Muscle layer of duodenum (tissue), 2 donors: ENCODE measurements at regions not wholly inside any gene's neighbourhood (a gene's known extent, or its start where the extent isn't known, plus 50 kb on each side); places are given as distances from the start of the nearest gene placed in this dataset.

Experiments used
- H3K27ac ChIP-seq: one replicate; pipeline ENCODE4 v1.7.0; 2013; ENCODE audit warnings: mild to moderate bottlenecking, low read length
- H3K27me3 ChIP-seq: one replicate; pipeline ENCODE4 v1.7.0; 2013; ENCODE audit warnings: low read depth, mild to moderate bottlenecking, control low read depth, low read length
- H3K36me3 ChIP-seq, 2 donors: one replicate each; pipeline ENCODE4 v1.7.0; 2013; ENCODE audit warnings: low read length in 2 of 2, control low read depth in 1 of 2, mild to moderate bottlenecking in 1 of 2; ENCODE audit not compliant: insufficient read depth in 2 of 2, control insufficient read depth in 1 of 2
- H3K4me1 ChIP-seq, 2 donors: one replicate each; pipeline ENCODE4 v1.7.0; 2013; ENCODE audit warnings: low read length in 2 of 2, mild to moderate bottlenecking in 2 of 2, control low read depth in 1 of 2, moderate library complexity in 1 of 2; ENCODE audit not compliant: insufficient read depth in 2 of 2, control insufficient read depth in 1 of 2
- H3K4me3 ChIP-seq, 2 donors: one replicate each; pipeline ENCODE4 v1.7.0; 2013; ENCODE audit warnings: low read length in 2 of 2, low read depth in 1 of 2, mild to moderate bottlenecking in 1 of 2
- H3K9me3 ChIP-seq, 2 donors: one replicate each; pipeline ENCODE4 v1.7.0; 2013; ENCODE audit warnings: low read length in 2 of 2, control low read depth in 1 of 2, mild to moderate bottlenecking in 1 of 2; ENCODE audit not compliant: control insufficient read depth in 1 of 2
- donor health status: healthy.

- no peaks in the 10 kb centered on the region for H3K4me1 ChIP-seq
- no peaks in the 10 kb centered on the region for H3K36me3 ChIP-seq
- no peaks in the 10 kb centered on the region for H3K9me3 ChIP-seq
- no peaks in the 10 kb centered on the region for H3K27me3 ChIP-seq
- H3K4me3 ChIP-seq, result no peak overlapping the region
- no peak overlapping the region for H3K27ac ChIP-seq
Observed at GRCh38 chr1:98203466-98203865, 282.6 kb upstream of the DPYD start.

GRCh38 chr1:98201666-98202081 is 280.8 kb upstream of the DPYD start:
- H3K4me1 ChIP-seq, result no peaks in the 10 kb centered on the region
- H3K27me3 ChIP-seq, result no peaks in the 10 kb centered on the region
- H3K36me3 ChIP-seq, result no peaks in the 10 kb centered on the region
- H3K4me3 ChIP-seq, result no peak overlapping the region
- no peak overlapping the region for H3K27ac ChIP-seq
- no peaks in the 10 kb centered on the region for H3K9me3 ChIP-seq

DNA sequence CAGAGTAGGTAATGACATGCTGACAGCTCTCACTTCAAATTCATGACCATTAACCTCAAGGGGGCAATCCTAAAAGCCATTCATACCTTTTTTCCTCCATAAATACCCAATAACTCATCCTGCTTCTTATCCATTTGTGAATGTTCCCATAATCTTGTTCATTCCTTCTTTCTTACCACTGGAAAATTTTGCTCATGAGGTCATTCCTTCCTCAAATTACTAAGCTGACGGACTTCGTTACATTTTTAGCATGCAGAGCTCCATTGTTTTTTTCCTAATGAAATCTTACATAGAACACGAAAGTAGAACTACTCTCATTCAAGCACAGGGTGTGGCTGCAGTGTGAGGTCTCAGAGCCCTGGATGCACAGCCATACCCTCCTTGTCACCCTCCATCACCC is 276.5 kb upstream of the DPYD start:
- Histone ChIP-seq H3K27me3 (no peaks in the 10 kb centered on the region), H3K4me3 (no peak overlapping the region), H3K27ac (no peak overlapping the region), H3K9me3 (no peaks in the 10 kb centered on the region), H3K4me1 (no peaks in the 10 kb centered on the region), H3K36me3 (no peaks in the 10 kb centered on the region)

- Histone ChIP-seq H3K27ac (no peak overlapping the region), H3K4me3 (no peak overlapping the region), H3K4me1 (no peaks in the 10 kb centered on the region), H3K27me3 (no peaks in the 10 kb centered on the region), H3K9me3 (no peaks in the 10 kb centered on the region), H3K36me3 (no peaks in the 10 kb centered on the region)
Observed at GRCh38 chr1:98196012-98196411, 275.2 kb upstream of the DPYD start.

DNA sequence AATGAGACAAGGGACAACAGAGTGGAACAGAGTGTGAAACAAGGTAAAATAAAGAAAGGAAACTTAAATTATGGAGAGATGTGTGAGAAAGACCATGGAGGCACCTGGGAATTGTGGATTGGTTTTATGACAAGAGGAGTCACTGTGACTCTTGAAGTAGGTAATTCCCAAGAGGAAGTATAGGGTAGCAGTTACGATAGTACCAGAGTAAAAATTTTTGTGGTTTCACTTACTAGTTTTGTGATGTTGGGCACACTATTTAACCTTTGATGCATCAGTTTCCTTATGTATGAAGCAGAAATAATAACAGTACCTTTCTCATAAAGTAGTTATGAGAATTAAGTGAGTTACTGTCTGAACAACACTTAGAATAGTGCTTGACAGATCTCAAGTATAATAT is 267.9 kb upstream of the DPYD start:
- H3K27ac ChIP-seq, result no peak overlapping the region
- no peaks in the 10 kb centered on the region for H3K27me3 ChIP-seq
- no peaks in the 10 kb centered on the region for H3K4me1 ChIP-seq
- no peaks in the 10 kb centered on the region for H3K9me3 ChIP-seq
- no peaks in the 10 kb centered on the region for H3K36me3 ChIP-seq
- H3K4me3 ChIP-seq, result no peak overlapping the region

DNA sequence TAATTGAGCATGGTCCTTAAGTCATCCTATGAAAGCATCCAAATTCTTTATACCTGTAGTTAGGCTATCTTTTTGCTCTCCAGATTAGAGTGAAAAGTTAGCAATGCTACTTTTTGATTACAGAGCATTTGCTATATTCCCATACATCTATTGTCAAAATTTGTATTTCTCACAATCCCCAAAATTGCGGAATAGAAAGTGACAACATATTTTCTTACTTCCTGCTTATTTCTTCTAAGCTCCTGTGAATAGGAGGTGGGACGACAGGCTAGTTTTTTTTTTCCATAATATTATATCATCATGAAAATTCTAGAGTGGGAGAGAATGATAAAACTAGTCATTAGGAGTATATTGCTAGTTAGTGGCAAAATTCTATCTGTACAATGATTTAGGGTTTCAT is 264.0 kb upstream of the DPYD start:
- H3K9me3 ChIP-seq, result no peaks in the 10 kb centered on the region
- no peak overlapping the region for H3K4me3 ChIP-seq
- no peak overlapping the region for H3K27ac ChIP-seq
- no peaks in the 10 kb centered on the region for H3K36me3 ChIP-seq
- H3K4me1 ChIP-seq, result no peaks in the 10 kb centered on the region
- H3K27me3 ChIP-seq, result no peaks in the 10 kb centered on the region

DNA sequence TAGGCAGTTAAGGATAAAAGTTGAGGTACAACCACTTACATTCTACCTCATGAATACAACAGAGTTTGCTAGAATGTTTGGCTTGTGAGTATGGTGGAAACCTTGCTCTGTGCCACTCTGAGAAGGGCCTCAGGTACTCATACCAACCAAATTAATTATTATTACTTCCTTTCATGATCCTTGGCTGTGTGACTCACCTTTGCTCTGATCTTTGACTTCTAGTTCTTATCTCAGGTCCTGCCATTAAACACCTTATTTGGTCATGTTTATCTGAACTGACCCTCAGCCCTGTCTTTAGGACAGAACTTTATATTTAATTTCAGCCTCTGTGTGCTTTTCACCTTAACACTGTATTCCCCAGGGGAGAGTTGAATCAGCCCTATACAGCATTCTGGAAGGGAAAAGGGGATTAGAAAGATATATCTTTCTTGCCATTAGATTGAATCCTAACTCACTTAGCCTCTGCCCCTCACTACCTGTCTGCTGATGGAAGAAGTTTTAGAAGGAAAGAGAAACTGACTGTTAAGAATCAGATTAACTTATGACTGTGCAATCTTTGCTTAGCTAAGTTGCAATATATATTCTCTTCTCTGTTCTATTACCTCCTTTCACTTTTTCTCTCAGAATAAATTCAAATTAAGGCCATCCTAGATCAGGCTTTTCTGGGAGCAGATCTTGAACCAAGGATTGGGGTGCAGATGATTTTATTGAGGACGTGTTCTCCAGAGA is 260.4 kb upstream of the DPYD start:
- no peak overlapping the region for H3K4me3 ChIP-seq
- no peaks in the 10 kb centered on the region for H3K27me3 ChIP-seq
- H3K4me1 ChIP-seq, result no peaks in the 10 kb centered on the region
- H3K36me3 ChIP-seq, result no peaks in the 10 kb centered on the region
- no peak overlapping the region for H3K27ac ChIP-seq
- H3K9me3 ChIP-seq, result no peaks in the 10 kb centered on the region

DNA sequence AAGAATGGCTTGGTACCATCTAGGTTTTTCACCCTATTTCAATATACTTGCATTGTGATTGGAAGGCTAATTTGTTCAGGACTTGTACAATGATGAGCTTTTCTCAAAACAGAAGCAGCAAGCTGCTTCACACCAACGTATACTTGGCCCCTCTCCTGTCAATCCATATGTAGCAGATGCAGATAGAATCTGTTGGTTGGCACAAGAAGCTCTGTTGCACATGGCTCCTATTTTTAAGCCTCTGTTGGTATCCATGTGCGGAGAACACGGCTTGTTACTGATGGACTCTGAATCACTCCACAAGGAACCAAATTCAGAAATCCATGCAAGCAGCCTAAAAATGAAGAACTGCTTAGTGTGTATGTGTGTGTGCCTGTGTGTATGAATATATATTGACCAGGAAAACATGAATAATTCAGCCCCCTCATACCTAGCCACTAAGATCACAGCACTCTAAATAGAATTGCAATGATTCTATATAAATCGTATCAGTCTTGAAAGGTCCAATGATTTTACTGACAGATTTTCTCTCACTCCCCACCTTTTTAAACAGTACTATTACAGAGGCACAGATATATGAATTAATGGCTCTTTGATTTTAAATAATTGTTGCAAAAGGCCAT is 258.4 kb upstream of the DPYD start:
- Histone ChIP-seq H3K36me3 (no peaks in the 10 kb centered on the region), H3K4me3 (no peak overlapping the region), H3K4me1 (no peaks in the 10 kb centered on the region), H3K9me3 (no peaks in the 10 kb centered on the region), H3K27me3 (no peaks in the 10 kb centered on the region), H3K27ac (no peak overlapping the region)

- no peak overlapping the region for H3K27ac ChIP-seq
- no peaks in the 10 kb centered on the region for H3K4me1 ChIP-seq
- H3K36me3 ChIP-seq, result no peaks in the 10 kb centered on the region
- no peaks in the 10 kb centered on the region for H3K9me3 ChIP-seq
- no peaks in the 10 kb centered on the region for H3K27me3 ChIP-seq
- no peak overlapping the region for H3K4me3 ChIP-seq
Observed at GRCh38 chr1:98177751-98178150, 256.9 kb upstream of the DPYD start.

DNA sequence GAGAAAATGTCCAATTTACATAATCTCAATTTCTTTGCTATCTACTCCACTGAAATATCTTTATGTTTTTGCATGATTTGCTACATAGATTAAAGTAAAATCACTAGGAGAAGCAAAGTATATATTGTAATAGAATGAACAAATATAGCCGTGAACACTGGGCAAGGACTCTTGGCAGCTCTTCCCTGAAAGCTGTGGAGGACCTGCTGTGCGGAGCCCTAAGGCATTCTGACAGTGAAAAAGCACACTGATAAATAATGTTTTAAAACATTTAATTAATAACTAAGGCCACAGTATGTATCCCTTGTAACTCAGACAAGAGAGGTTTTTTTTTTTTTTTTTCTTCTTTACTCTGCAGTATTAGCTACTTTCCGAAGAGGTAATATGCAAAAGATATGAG is 256.1 kb upstream of the DPYD start:
- Histone ChIP-seq H3K9me3 (no peaks in the 10 kb centered on the region), H3K4me1 (no peaks in the 10 kb centered on the region), H3K4me3 (no peak overlapping the region), H3K27ac (no peak overlapping the region), H3K36me3 (no peaks in the 10 kb centered on the region), H3K27me3 (no peaks in the 10 kb centered on the region)

- Histone ChIP-seq H3K4me3 (no peak overlapping the region), H3K9me3 (no peaks in the 10 kb centered on the region), H3K27me3 (no peaks in the 10 kb centered on the region), H3K36me3 (no peaks in the 10 kb centered on the region), H3K27ac (no peak overlapping the region), H3K4me1 (no peaks in the 10 kb centered on the region)
Observed at GRCh38 chr1:98176414-98176813, 255.6 kb upstream of the DPYD start.

DNA sequence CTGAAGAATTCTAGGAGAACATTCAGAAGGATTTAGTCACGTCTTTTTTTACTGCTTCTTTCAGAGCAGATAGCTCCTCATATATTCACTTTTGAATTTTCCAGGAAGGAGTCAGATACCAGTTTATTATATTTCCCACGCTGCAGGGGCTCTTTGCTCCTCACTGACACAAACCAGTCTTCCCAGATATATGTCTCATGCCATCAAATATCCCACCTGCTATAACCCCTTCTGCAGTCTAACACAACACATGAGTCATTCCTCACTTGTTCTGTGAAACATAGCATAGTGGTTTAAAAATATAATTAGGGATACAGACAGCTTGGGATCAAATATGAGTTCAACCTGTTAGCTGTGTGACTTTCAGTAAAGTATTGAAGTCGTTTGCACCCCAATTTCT is 251.7 kb upstream of the DPYD start:
- Histone ChIP-seq H3K27me3 (no peaks in the 10 kb centered on the region), H3K4me3 (no peak overlapping the region), H3K36me3 (no peaks in the 10 kb centered on the region), H3K9me3 (no peaks in the 10 kb centered on the region), H3K27ac (no peak overlapping the region), H3K4me1 (no peaks in the 10 kb centered on the region)
